ENCODE measurements at regions not wholly inside any gene's neighbourhood (a gene's known extent, or its start where the extent isn't known, plus 50 kb on each side); places are given as distances from the start of the nearest gene placed in this dataset.

- 66% methylated on average over 5 of the region's 5 CpGs for WGBS
- Histone ChIP-seq H3K4me1 (ENCODE audit: control insufficient read depth in 4 of 4, insufficient read depth in 4 of 4, low read length in 3 of 4) (no peaks in the 10 kb centered on the region), H3K9me3 (ENCODE audit: control insufficient read depth in 4 of 4, low read length in 3 of 4) (no peaks in the 10 kb centered on the region), H3K36me3 (ENCODE audit: control insufficient read depth in 4 of 4, insufficient read depth in 3 of 4, low read depth in 1 of 4, low read length in 3 of 4) (no peaks in the 10 kb centered on the region), H3K9ac (ENCODE audit: low read depth in 1 of 2, low read length in 2 of 2) (no peak overlapping the region), H3K4me3 (ENCODE audit: low read depth in 1 of 3, low read length in 3 of 3) (no peak overlapping the region), H3K27me3 (ENCODE audit: control insufficient read depth in 4 of 4, insufficient read depth in 4 of 4, low read length in 3 of 4) (no peaks in the 10 kb centered on the region), H3K27ac (ENCODE audit: low read depth in 1 of 2, low read length in 2 of 2) (no peak overlapping the region)
- TF ChIP-seq ATF3 (IDR thresholded peaks at IDR 0.05): no peak
- no peak for TF ChIP-seq HNF4G (IDR thresholded peaks at IDR 0.05)
- TF ChIP-seq RAD21 (IDR thresholded peaks at IDR 0.05): no peak
- TF ChIP-seq RXRA (IDR thresholded peaks at IDR 0.05): no peak
- no peak for TF ChIP-seq FOXA2 (IDR thresholded peaks at IDR 0.05)
- TF ChIP-seq NR2F2 (IDR thresholded peaks at IDR 0.05): no peak
- DNase-seq (ENCODE audit: low spot score): no peak
Measured at GRCh38 chr3:137171834-137172603, 214.2 kb downstream of the IL20RB start.

- no peak overlapping the region for H3K9ac ChIP-seq (ENCODE audit: low read depth in 1 of 2, low read length in 2 of 2)
- no peaks in the 10 kb centered on the region for H3K27me3 ChIP-seq (ENCODE audit: control insufficient read depth in 4 of 4, insufficient read depth in 4 of 4, low read length in 3 of 4)
- H3K36me3 ChIP-seq (ENCODE audit: control insufficient read depth in 4 of 4, insufficient read depth in 3 of 4, low read depth in 1 of 4, low read length in 3 of 4): no peaks in the 10 kb centered on the region
- H3K27ac ChIP-seq (ENCODE audit: low read depth in 1 of 2, low read length in 2 of 2): no peak overlapping the region
- H3K4me1 ChIP-seq (ENCODE audit: control insufficient read depth in 4 of 4, insufficient read depth in 4 of 4, low read length in 3 of 4): no peaks in the 10 kb centered on the region
- H3K9me3 ChIP-seq (ENCODE audit: control insufficient read depth in 4 of 4, low read length in 3 of 4): no peaks in the 10 kb centered on the region
- H3K4me3 ChIP-seq (ENCODE audit: low read depth in 1 of 3, low read length in 3 of 3): no peak overlapping the region
- WGBS: 86% methylated on average over 1 of the region's 1 CpG
- TF ChIP-seq EGR1 (IDR thresholded peaks at IDR 0.05; ENCODE audit: low read depth in 2 of 2) (no peak), SP1 (IDR thresholded peaks at IDR 0.05) (no peak), HNF4G (IDR thresholded peaks at IDR 0.05) (no peak), ZBTB33 (IDR thresholded peaks at IDR 0.05) (no peak), FOXA1 (IDR thresholded peaks at IDR 0.05) (no peak), JUND (IDR thresholded peaks at IDR 0.05) (no peak), REST (IDR thresholded peaks at IDR 0.05) (no peak), TAF1 (conservative IDR thresholded peaks at IDR 0.05) (no peak), ATF3 (IDR thresholded peaks at IDR 0.05) (no peak), NR2F2 (IDR thresholded peaks at IDR 0.05) (no peak), GABPA (IDR thresholded peaks at IDR 0.05 in 1 of 2, conservative IDR thresholded peaks at IDR 0.05 in 1 of 2) (no peak)
- TF ChIP-seq, protein P1, sequence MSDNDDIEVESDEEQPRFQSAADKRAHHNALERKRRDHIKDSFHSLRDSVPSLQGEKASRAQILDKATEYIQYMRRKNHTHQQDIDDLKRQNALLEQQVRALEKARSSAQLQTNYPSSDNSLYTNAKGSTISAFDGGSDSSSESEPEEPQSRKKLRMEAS (IDR thresholded peaks at IDR 0.05): no peak
- TF ChIP-seq, protein P2, sequence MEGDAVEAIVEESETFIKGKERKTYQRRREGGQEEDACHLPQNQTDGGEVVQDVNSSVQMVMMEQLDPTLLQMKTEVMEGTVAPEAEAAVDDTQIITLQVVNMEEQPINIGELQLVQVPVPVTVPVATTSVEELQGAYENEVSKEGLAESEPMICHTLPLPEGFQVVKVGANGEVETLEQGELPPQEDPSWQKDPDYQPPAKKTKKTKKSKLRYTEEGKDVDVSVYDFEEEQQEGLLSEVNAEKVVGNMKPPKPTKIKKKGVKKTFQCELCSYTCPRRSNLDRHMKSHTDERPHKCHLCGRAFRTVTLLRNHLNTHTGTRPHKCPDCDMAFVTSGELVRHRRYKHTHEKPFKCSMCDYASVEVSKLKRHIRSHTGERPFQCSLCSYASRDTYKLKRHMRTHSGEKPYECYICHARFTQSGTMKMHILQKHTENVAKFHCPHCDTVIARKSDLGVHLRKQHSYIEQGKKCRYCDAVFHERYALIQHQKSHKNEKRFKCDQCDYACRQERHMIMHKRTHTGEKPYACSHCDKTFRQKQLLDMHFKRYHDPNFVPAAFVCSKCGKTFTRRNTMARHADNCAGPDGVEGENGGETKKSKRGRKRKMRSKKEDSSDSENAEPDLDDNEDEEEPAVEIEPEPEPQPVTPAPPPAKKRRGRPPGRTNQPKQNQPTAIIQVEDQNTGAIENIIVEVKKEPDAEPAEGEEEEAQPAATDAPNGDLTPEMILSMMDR (IDR thresholded peaks at IDR 0.05; ENCODE audit: low read depth, low read length, missing input control): no peak
- DNase-seq (ENCODE audit: low spot score): no peak
Measured at GRCh38 chr3:137172728-137173127, 214.9 kb downstream of the IL20RB start.

Measured in liver (tissue), 8 donors.